Activated T-helper 1 cell treated with anti-CD3 and anti-CD28 coated beads, Interleukin-12 subunit alpha, Interleukin-12 subunit beta, Interleukin-2, Interleukin-4 antibody, amounts not matched to agents 30 ng/mL and 10 ng/mL and 1 ng/mL, durations not matched to agents 14 hours and 24 hours and 36 hours (primary cell): ENCODE measurements at regions not wholly inside any gene's neighbourhood (a gene's known extent, or its start where the extent isn't known, plus 50 kb on each side); places are given as distances from the start of the nearest gene placed in this dataset.

Experiments
- DNase-seq: peaks from one replicate; pipeline ENCODE4 v3.0.0; 2021; ENCODE audit warnings: low spot score
- H3K27ac Mint-ChIP-seq: one replicate; pipeline ENCODE4 v1.8.0; 2021; ENCODE audit warnings: mild to moderate bottlenecking, mixed read lengths
- H3K27me3 Mint-ChIP-seq: one replicate; pipeline ENCODE4 v1.8.0; 2022; ENCODE audit warnings: mild to moderate bottlenecking, moderate library complexity, mixed read lengths; ENCODE audit not compliant: insufficient read depth
- H3K36me3 Mint-ChIP-seq: one replicate; pipeline ENCODE4 v1.8.0; 2021; ENCODE audit warnings: low read depth, mixed read lengths
- H3K4me1 Mint-ChIP-seq: one replicate; pipeline ENCODE4 v1.8.0; 2021; ENCODE audit warnings: low read depth, mixed read lengths
- H3K4me3 Mint-ChIP-seq: one replicate; pipeline ENCODE4 v1.8.0; 2021; ENCODE audit warnings: mild to moderate bottlenecking, moderate library complexity, mixed read lengths
- H3K9me3 Mint-ChIP-seq: one replicate; pipeline ENCODE4 v1.8.0; 2021; ENCODE audit warnings: mixed read lengths
- intact Hi-C: fragments of 100-400 bp; cut with micrococcal nuclease; formaldehyde crosslinking; loops from one replicate; pipeline ENCODE4 v1.15.1; 2024

DNA sequence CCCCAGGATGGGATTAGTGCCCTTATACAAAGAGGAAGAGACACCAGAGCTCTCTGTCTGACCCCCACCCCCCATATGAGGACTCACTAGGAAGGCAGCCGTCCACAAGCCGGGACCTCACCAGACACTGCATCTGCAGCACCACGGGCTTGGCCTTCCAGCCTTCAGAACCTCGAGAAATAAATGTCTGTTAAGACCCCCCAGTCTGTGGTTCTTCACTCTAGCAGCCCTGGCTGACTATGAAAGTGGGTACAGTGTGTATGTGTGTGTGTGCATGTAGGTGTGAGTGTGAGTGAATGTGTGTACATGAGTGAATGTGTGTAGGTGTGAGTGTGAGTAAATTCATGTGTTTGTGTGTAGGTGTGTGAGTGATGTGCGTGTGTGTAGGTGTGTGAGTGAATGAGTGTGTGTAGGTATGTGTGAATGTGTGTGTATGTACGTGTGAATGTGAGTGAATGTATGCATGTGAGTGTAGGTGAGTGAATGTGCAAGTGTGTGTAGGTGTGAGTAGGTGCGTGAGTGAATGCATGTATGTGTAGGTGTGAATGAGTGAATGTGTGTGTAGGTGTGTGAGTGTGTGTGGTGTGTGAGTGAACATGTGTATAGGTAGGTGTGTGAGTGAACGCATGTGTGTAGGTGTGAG is 201.6 kb upstream of the ZNF536 start:
- Mint-ChIP-seq H3K36me3 (no peaks in the 10 kb centered on the region), H3K27ac (no peak overlapping the region), H3K4me3 (no peak overlapping the region), H3K4me1 (no peaks in the 10 kb centered on the region), H3K27me3 (no peaks in the 10 kb centered on the region), H3K9me3 (no peaks in the 10 kb centered on the region)
- intact Hi-C loops = no loop called here
- no peak for DNase-seq

DNA sequence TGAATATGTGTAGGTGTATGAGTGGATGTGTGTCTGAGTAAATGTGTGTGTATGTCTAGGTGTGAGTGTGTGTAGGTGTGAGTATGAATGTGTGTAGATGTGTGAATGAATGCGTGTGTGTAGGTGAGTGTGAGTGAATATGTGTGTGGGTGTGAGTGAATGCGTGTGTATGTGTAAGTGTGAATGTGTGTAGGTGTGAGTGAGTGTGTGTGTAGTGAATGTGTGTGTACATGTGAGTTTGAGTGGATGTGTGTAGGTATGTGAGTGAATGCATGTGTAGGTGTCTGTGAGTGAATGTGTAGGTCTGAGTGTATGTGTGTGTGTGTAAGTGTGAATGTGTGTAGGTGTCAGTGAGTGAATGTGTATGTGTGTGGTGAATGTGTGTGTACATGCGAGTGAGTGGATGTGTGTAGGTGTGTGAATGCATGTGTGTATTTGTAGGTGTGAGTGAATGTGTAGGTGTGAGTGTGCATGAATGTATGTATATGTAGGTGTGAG is 201.0 kb upstream of the ZNF536 start:
- DNase-seq = no peak
- no peak overlapping the region for H3K27ac Mint-ChIP-seq
- H3K36me3 Mint-ChIP-seq = no peaks in the 10 kb centered on the region
- H3K4me1 Mint-ChIP-seq = no peaks in the 10 kb centered on the region
- H3K9me3 Mint-ChIP-seq = no peaks in the 10 kb centered on the region
- H3K4me3 Mint-ChIP-seq = no peak overlapping the region
- H3K27me3 Mint-ChIP-seq = no peaks in the 10 kb centered on the region
- intact Hi-C loops = no loop called here

DNA sequence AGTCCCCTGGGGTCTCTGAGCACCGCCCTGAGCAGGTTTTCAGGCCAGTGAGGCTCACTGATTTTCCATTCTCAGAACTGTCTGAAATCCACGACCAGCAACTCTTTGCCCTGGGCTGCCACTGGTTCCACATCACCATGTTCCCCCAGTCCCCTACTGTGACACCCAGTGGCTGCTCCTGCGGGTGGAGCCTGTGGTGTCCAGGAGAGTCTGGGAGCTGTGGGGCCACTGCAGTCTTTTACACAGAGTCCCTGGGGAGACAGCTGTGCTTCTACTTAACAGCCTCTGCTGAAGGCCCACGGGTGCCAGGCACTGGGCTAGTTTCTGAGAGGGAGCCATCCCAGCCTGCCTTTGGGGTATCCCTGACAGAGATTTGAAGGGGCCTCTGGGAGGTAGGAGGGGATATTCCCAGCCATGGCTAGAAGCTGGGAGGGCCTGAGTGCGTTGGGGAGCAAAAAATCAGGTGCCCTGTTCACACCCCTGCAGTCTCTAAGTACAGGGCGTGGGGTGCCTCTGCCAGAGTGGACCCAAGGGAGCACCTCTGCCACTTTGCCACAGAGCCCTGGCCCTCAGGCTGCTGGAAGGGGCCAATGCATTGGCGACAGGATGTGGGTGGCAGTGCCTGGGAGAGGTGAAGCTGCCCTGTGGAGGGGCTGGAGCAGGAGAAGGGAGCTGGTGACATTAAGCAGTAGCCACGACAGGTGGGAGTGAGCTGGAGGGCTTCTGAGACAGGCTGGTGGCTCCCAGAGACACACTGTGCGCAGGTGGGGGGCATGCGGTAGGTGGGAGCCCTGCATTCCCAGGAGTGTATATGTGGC is 200.2 kb upstream of the ZNF536 start:
- intact Hi-C loops = no loop called here
- Mint-ChIP-seq H3K9me3 (no peaks in the 10 kb centered on the region), H3K4me1 (no peaks in the 10 kb centered on the region), H3K36me3 (no peaks in the 10 kb centered on the region), H3K27me3 (no peaks in the 10 kb centered on the region), H3K4me3 (no peak overlapping the region), H3K27ac (no peak overlapping the region)
- no peak for DNase-seq

DNA sequence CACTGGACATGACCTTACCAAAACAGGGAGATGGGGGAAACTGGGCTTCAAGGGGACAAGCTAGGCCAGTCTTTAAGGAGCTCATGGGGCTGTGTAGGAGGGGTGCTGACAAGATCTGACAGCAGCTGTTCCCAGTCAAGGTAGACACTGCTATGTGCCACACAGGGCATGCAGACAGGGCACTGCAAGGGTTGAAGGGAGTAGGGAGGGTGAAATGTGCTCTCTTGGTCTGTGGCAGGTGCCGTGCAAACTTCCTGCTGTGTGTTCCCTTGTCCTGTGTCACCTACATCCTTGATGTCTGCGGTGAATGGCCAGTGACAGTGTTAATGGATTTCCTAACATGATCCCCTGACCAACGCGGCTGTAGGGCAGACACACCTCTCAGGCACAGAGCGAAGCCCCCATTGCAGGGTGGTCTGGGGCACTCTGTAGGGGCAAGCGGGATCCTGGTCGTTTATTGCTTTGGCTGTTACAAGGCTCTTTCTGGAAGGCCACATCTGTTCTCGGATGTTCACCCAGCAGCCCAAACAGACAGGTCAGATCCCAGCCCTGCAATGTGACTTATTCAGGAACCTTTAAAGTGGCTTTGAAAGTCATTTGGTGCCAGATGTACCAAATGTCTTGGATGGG is 199.5 kb upstream of the ZNF536 start:
- no peaks in the 10 kb centered on the region for H3K4me1 Mint-ChIP-seq
- no peak for DNase-seq
- intact Hi-C loops = no loop called here
- no peaks in the 10 kb centered on the region for H3K9me3 Mint-ChIP-seq
- H3K27me3 Mint-ChIP-seq = no peaks in the 10 kb centered on the region
- no peaks in the 10 kb centered on the region for H3K36me3 Mint-ChIP-seq
- no peak overlapping the region for H3K27ac Mint-ChIP-seq
- H3K4me3 Mint-ChIP-seq = no peak overlapping the region

DNA sequence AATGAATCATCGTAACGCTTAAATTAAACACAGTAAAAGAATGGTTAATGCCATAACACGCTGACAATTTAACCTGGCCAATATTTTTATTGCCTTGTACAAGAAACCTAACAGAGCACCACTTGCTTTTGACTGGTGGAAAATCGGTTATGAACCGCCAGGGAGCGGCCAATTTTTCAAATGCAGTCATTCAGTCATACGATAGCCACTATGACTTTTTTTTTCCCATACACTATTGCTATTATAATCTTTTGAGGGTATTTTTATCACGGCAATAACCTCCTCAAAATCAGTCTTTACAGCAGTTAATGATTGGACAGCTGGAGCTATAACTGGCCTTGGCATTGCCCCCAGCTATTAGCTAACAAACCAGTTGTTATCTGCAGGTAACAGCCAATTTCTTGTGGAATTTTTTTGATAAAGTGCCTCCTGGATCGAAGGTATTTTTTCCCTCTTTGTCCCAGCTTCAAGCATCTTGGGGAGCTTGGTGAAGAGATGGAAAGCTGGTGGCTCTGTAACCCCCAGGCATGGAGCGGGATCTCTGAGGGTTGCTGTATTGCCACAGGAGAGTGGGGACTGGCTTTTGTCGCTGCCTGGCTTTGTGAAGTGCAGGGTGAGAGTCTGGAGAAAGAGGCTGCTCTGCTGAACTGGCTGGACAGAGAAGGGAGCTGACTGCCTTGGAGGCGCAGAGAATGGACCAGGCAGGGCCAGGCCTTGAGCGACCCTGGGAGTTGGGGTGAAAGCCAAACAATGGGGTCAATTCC is 198.4 kb upstream of the ZNF536 start:
- intact Hi-C loops = no loop called here
- Mint-ChIP-seq H3K4me1 (no peaks in the 10 kb centered on the region), H3K9me3 (no peaks in the 10 kb centered on the region), H3K36me3 (no peaks in the 10 kb centered on the region), H3K27ac (no peak overlapping the region), H3K27me3 (no peaks in the 10 kb centered on the region), H3K4me3 (no peak overlapping the region)
- no peak for DNase-seq

DNA sequence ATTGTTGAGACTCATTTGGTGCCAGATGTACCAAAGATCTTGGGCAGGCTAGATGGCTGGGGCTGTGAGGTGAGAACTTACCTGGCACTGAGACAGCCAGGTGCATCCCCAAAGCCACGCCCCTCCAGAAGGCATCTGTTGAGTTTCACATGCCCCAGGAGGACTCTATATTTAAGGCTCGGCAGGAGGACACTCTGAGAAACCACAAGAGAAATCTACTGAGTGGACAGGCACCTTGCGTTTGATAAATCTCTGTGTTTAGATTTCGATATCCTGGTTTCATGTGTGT is 197.9 kb upstream of the ZNF536 start:
- no peak for DNase-seq
- Mint-ChIP-seq H3K4me3 (no peak overlapping the region), H3K4me1 (no peaks in the 10 kb centered on the region), H3K9me3 (no peaks in the 10 kb centered on the region), H3K36me3 (no peaks in the 10 kb centered on the region), H3K27me3 (no peaks in the 10 kb centered on the region), H3K27ac (no peak overlapping the region)
- intact Hi-C loops = no loop called here

DNA sequence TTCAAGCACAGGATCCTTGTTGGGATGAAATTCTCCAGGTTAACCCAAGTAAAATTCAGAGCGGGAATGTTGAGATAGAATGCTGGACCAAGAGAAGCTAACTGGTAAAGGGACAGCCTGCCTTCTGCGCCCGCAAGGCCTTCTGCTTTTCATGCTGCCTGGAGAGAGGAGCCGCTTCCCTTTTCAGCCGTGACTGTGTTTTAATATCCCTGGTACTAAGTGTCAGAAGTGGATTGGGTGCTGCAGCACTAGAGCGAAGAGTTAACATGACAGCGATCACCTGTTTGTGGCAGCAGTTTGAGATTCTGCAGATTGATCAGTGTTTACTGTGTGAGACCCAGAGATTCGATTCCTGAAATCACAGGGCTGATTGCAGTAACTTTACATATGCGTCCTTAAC is 197.4 kb upstream of the ZNF536 start:
- no peaks in the 10 kb centered on the region for H3K36me3 Mint-ChIP-seq
- H3K27ac Mint-ChIP-seq = no peak overlapping the region
- no peak overlapping the region for H3K4me3 Mint-ChIP-seq
- DNase-seq = no peak
- H3K9me3 Mint-ChIP-seq = no peaks in the 10 kb centered on the region
- intact Hi-C loops = no loop called here
- H3K27me3 Mint-ChIP-seq = no peaks in the 10 kb centered on the region
- H3K4me1 Mint-ChIP-seq = no peaks in the 10 kb centered on the region

DNA sequence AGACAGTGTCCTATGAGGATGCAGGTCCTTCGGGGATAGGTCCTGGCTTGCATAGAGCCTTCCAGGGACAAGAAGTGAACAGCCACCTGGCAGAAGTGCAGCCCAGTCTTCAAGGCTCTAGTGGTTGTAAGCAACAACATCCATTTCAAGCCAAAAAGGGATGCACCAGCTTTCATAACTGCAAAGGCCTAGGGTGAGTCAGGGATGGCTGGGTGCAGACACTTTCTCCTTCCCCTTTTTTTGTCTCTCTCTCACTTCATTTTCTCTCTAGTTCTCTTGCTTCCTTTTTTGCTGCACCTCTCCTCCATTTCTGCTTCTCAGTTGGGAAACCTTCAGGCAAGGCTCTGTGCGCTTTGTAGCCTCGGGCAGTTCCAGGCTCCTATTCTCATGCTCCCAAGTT is 196.2 kb upstream of the ZNF536 start:
- H3K36me3 Mint-ChIP-seq = no peaks in the 10 kb centered on the region
- no peak overlapping the region for H3K4me3 Mint-ChIP-seq
- intact Hi-C loops = no loop called here
- no peaks in the 10 kb centered on the region for H3K27me3 Mint-ChIP-seq
- no peaks in the 10 kb centered on the region for H3K4me1 Mint-ChIP-seq
- H3K27ac Mint-ChIP-seq = no peak overlapping the region
- no peak for DNase-seq
- no peaks in the 10 kb centered on the region for H3K9me3 Mint-ChIP-seq

DNA sequence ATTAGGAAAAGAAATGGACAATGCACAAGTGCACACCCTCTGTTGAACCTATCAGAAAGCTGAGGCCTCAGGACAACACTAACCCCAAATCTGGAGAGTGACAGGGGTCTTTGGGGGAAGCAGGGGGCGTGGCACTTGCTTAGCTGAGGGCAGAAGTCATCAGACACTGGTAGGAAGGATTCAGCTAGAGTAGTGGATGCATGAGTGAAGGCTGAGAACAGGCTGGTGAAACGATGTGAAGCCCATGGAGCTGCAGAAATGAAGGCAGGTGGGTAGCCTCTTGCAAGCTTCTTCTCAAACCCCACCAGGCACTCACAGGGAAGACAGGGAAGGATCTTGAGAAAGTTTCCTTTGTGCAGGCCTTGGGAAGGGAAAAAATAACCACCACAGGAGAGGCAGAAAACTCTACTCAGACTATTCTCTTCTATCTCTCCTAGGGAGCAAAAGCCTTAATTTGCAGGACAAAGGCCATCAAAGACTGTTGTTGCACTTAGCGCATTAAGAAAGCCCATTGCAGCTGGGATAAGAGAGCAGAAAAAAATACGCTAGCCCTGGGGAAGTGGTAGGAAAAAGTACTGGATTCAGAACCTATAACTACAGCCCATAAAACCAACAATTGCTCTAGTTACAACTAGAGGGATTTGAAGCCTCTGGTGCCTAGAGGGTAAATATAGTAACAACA is 193.3 kb upstream of the ZNF536 start:
- Mint-ChIP-seq H3K36me3 (no peaks in the 10 kb centered on the region), H3K4me3 (no peak overlapping the region), H3K4me1 (no peaks in the 10 kb centered on the region), H3K9me3 (peaks cover 20% of the 10 kb centered on the region), H3K27me3 (no peaks in the 10 kb centered on the region), H3K27ac (no peak overlapping the region)
- intact Hi-C loops = no loop called here
- no peak for DNase-seq

DNA sequence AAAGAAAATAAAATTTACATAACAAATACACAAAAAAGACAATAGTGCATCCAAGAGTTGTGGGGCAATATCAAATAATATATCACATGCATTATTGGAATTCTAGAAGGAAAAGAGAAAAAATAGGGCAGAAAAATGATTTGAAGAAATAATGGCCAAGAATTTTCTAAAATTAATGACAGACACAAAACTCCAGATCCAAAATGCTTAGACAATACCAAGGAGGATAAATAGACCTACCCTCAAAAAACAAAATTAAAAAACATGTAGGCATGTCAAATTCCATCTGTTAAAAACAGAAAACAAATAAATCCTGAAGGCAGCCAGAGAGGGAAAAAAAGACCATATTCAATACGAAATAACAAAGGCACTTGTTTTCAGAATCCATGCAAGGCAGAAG is 191.5 kb upstream of the ZNF536 start:
- intact Hi-C loops = no loop called here
- H3K4me3 Mint-ChIP-seq = no peak overlapping the region
- no peak overlapping the region for H3K27ac Mint-ChIP-seq
- H3K36me3 Mint-ChIP-seq = no peaks in the 10 kb centered on the region
- no peaks in the 10 kb centered on the region for H3K27me3 Mint-ChIP-seq
- peaks cover 25% of the 10 kb centered on the region for H3K9me3 Mint-ChIP-seq
- DNase-seq = no peak
- no peaks in the 10 kb centered on the region for H3K4me1 Mint-ChIP-seq

DNA sequence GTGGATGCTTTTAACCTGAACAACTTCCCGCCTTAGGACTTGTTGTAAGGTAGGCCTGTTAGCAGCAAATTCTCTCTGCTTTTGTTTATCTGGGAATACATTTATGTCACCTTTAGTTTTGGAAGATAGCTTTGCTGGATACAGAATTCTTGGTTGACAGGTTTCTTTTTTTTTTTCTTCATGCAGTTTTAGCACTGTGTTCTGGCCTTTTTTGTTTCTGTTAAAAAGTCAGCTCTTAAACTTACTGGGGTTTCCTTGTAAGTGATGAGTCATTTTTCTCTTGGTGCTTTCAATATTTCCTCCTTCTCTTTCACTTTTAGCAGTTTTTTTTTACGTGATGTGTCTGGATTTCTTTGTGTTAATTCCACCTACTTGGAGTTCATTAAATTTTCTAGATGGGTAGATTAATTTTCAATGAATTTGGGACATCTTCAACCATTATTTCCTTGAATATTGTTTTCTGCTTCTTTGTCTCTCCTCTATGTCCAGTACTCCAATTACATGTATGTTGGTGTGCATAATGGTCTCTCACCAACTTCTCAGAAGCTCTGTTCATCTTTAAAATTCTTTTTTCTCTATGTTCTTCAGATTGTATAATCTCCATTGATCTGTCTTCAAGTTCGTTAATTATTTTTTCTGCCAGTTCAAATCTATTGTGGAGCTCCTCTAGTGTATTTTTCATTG is 188.2 kb upstream of the ZNF536 start:
- no peak for DNase-seq
- Mint-ChIP-seq H3K27me3 (no peaks in the 10 kb centered on the region), H3K9me3 (peaks cover 25% of the 10 kb centered on the region), H3K27ac (no peak overlapping the region), H3K4me1 (no peaks in the 10 kb centered on the region), H3K4me3 (no peak overlapping the region), H3K36me3 (no peaks in the 10 kb centered on the region)
- intact Hi-C loops = no loop called here

DNA sequence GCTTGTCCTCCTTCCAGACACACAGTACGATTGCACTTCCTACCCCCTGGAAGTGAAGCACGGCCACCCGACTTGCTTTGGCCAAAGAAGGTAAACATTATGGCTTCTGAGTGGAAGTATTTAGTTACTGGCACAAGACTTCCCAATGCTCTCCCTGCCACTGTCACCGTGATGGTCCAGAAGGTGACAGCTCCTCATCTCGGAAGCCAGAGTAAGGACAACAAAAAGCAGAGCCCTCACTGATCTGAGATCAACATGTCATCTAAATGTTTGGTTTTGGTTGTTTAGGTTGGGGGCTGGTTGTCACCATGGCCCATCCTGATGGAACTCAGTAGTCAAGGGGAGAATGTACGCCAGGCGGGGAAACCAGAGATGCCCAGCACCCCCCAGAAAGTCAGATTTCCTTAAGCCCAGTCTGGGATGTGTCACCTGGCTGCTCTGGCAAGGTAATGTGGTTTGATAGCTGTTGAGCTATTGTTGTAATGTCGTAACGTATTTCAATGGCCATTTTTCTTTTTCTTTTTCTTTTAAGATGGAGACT is 170.1 kb upstream of the ZNF536 start:
- Mint-ChIP-seq H3K9me3 (peaks cover 4% of the 10 kb centered on the region), H3K4me3 (no peak overlapping the region), H3K27me3 (peaks cover 2% of the 10 kb centered on the region), H3K36me3 (no peaks in the 10 kb centered on the region), H3K27ac (no peak overlapping the region), H3K4me1 (no peaks in the 10 kb centered on the region)
- intact Hi-C loops = no loop called here
- DNase-seq = no peak
